ENCODE measurements at regions not wholly inside any gene's neighbourhood (a gene's known extent, or its start where the extent isn't known, plus 50 kb on each side); places are given as distances from the start of the nearest gene placed in this dataset.
"Not testable (repeated sequence)": the region's sequence is repeated elsewhere in the genome, so short reads cannot be mapped to it uniquely, and the experiment has no call there.

DNA sequence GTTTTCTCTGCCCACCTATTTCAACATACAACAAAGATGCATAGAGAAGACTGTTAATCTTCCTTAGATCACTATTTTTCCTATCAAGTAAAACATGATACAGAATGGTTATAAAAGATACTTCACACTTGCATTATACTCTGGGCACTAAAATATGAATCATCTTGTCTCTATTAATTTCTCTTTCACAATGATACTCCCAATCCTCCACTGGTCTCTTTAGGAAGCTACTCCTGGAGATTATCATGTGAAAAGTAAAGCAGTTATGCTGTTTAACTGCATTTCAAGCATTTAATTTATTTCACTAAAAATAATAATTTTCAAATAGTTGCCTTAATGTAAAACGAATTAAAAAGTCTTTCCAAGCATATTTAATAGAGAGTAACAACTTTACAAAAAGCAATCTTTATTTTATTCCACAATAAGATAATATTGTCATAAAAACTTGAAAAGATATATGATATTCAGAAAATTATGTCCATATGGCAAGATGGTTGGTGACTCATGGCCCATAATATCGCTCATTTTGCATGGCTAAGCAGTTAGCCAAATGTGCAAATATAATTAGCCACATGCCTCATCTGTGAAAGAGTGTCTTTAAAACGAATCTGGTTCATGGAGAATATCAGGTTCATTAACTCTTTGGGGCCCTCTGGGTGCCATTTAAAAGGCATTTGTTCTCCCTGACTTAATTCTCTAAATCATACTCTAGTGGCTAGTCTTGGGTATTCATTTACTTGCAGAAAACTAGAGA, 1569.0 kb upstream of the B3GALT2 start:
- DNase-seq, result no peak

DNA sequence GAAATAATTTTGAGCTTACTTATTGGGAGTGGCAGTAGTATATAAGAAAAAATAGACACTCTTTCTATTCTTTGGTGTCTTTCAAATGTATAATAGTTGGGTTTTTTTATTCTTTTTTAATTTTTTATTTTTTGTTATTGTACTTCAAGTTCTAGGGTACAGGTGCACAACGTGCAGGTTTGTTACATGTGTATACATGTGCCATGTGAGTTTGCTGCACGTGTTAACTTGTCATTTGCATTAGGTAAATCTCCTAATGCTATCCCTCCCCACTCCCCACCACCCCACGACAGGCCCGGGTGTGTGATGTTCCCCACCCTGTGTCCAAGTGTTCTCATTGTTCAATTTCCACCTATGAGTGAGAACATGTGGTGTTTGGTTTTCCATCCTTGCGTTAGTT, 1552.4 kb upstream of the B3GALT2 start:
- DNase-seq, result not testable (repeated sequence)

DNA sequence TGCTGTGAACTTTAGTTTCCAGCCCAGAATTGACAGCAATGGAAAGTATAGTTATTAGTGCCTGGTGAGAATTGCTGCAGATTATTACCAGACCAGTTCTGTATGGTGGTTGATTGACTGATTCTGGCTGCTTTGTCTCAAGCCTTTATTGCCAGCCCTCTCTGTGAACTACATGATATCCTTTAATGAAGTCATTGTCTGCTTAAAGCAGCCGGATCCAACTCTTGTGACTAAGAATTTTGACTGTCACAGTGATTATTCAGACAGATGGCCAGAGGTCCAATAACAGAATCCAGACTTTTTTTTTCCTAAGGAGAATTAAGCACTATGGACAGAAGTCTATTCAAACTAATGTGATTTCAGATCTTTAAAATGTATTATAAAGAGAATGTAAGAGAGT, 1548.6 kb upstream of the B3GALT2 start:
- no peak for DNase-seq

DNA sequence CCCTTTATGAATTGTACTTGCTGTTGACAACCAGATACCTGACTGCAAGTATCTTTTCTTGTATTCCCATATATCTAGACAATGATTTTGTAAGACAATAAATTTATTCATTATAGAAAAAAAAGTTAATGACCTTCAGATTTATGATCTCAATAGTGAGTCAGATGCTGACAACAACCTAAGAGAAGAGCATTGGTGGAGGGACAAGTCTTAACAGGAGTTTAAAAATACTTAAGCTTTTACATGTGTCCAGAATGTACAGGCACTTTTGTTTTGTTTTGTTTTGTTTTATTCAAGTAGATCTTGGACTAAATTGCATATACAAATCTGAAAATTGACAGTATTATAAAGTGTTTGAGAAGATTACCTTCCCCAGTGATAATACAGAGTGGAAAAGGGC, 1544.6 kb upstream of the B3GALT2 start:
- no peak for DNase-seq

DNA sequence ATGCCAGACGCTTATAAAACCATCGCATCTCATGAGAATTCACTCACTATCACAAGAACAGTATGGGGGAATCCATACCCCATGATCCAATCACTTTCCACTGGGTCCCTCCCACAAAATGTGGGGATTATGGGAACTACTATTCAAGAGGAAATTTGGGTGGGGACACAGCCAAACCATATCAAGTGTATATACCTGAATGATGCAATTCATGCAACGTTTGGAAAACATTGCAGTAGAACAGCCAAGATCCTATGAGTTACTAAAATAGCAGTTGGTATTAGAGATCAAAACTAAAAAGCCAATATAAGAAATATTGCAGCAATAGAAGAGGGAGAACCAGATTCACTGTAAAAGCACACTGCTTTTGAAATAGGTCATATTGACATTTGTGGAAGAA, 1543.9 kb upstream of the B3GALT2 start:
- no peak for DNase-seq

DNA sequence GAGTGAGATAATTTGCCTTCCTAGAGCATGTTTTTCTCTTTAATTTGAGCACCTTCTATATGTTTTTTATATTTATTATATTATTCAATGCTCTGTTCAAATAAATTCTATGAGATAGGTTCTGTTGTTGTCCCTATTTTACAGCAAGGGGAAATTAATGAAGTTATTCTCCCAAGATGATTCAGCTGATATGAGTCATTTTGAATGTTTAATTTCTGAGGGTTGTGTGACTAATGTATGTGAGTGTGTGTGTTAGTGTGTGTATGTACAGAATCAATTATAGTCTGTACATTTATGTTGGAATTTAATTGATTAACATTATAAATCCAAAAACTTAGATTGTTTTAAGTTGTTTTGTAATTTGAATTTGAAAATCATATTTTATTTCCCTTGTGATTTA, 1536.7 kb upstream of the B3GALT2 start:
- DNase-seq, result no peak

DNA sequence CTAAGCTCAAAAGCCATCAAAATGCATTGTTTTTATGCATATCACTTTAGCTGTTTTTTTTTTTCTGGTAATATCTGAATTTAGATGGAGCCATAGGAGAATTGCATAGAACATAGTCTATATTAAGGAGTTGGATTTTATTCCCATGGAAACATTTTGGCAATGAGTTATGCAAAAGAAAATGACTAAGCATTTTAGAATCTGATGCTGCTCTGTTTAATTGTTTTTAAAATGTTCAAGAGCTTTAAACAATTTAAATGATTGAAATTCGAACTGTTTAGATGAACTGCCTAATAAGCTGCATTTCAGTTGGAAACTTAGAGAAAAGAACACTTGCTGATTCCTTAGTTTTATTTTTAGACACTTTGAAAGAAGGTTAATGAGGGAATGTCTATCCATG, 1531.5 kb upstream of the B3GALT2 start:
- DNase-seq, result no peak

DNA sequence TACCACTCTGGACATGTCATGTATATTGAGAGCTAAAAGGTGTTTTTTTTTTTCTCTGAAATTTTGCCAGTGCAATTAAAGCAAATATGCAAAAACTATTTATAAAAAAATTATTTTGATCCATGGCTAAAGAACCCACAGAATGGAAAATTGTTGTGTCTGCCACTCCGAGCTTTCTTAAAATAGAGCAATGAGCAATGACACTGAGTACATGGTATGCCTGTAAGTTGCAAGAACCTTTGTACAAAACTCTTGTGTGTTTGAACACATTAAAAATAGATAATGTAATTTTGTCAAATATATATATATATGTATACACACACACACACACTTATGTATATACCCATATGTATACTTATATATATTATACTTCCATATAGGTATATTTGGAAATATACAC, 1530.9 kb upstream of the B3GALT2 start:
- no peak for DNase-seq

DNA sequence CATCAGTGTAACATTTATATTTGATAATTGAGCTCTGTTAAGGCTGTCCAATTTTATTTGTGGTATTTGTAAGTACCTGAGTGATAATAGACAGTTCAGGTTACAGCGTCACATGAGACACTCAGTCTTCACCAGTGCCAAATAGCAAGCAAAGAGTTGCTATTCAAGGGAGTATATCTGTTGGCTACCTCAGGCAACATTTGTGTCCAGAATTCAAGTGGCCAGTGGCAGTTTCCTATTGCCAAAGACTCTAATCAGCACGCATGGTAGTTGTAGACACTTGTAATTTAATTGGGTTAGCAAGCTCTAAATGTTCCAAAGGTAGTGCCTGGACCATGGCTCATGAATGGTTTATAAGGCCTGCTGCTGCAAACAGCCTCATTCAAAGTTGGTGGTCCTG, 1524.3 kb upstream of the B3GALT2 start:
- DNase-seq, result no peak

DNA sequence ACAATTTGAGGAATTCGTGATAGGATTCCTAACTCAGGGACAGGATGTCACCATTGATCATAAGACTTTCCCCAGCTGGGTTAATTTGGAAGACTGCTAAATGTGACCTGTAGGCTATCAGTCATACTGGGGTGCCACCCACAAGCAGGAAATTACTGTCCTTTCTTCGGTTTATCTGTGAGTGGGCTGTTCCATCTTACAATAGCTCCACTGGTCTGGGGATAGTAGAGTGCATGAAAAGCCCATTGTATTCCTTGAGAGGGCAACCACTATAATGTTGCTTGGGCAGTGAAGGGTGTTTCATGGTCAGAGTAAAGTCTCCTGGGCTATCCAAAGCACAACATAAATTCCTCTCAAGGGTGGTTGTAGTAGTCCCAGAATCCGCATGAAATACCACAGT, 1523.0 kb upstream of the B3GALT2 start:
- no peak for DNase-seq

DNA sequence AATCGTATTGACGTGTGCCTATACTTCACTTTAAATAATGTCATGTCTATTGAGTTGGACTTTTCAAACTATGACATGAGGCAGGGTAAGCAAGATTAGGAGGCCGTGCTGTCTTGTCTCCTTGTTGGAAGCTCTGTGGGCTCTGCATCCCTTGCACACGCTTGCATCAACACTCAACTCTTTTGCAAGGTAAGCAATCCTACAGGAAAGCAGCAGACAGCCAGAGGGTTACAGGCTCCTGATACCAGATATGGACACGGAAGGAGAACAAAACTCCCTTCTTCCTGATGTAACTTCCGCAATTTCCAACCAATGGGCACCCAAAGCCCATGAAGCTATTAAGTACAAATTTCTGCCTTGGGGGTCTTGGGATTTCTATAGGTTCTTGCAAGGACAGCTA, 1520.7 kb upstream of the B3GALT2 start:
- DNase-seq, result no peak

DNA sequence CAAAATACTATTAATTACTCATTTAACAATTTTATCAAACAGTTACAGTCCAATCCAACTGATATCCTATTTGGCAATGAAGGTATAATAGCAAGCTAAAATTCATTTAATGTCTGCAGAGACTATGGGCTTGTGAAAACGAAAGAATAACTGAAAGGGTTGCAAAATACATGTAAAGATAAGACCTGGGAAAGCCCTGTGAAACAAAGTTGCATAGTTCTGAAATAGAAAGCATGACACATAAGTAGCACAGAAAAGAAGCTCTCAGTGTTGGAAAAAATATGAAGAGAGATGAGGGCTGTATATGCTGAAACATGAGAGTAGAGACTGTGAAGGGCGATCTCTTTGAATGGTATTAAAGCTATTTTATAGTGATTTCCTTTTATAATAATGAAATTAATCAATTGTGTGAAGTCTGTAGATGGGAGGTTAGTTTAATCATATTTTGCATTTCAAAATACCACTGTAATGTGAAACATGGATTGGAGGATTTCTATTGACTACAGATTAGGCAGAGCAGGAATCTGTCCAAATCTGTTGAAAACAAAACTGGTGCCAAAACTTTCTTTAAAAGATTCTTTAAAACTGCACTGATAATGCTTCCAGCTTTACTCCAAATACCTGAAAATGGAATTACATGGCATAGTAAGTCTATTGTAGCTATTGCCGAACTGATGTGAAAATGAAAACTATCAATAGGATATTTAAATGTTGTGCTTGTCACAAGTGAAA, 1518.9 kb upstream of the B3GALT2 start:
- DNase-seq, result no peak

DNA sequence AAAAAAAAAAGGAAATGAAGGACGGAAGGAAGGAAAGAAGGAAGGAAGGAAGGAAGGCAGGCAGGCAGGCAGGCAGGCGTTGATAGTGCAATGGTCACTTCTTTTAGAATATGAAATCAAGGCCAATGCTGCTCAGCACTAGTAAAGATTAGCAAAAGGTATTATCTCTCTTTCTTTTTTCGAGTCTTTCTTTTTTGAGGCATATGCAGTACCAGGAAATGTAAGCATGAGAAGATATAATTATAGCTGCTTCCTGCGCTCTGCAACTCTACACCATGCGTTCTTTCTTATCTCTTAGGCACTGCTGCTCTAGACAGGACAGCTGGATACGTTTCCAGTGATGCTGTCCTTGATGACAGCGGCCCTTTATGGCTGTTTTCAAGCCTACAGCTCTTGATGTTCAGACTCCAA, 1512.5 kb upstream of the B3GALT2 start:
- no peak for DNase-seq

DNA sequence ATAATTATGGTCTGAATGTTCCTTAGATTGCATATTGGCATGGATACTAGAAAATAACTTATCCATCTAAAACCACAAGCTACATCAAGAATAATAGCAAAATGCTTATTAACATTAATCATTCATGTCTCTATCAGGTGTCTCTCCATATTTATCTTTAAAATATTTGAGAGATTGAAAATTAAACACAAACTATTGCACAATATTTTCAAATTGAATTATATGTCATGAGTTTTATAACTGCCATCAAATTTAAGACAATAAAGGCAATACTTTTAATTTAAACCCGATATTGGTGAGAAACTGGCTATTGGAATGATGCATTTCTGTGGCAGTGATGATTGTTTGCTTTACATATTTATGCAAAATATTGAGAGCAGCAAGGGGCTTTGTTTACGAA, 1506.8 kb upstream of the B3GALT2 start:
- DNase-seq, result no peak

DNA sequence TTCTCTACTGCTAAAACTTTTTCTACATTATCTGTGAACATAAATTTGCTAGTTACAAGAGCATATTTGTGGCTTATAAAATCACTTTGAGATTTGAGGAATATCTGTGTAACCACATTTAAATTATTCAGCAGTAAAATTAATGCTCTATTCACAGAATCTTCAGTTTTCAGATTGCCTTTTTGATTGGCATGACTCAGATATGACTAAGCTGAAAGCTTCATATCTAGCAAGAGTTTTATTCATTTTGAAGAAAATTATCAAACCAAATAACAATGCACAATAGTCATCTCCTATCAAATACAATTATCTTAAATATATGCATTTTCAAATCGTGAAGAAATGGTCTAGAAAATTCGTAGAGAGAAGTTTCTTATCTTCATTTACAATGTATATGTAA, 1498.2 kb upstream of the B3GALT2 start:
- no peak for DNase-seq

DNA sequence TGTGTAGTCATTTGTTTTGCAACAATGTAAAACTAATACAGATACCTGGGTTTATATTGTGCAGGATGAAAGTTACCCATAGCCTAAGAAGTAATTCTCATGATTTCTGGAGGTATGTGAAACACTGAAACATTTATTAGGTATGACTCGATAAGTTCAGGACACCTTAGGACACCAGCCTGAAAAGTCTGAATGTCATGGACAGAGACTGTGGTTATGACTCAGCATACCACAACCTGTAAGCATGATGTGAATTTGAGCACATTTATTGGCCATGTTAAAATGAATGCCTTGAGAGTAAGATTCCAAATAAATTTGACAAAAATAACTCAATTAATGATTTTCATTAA, 1471.7 kb upstream of the B3GALT2 start:
- DNase-seq, result no peak

DNA sequence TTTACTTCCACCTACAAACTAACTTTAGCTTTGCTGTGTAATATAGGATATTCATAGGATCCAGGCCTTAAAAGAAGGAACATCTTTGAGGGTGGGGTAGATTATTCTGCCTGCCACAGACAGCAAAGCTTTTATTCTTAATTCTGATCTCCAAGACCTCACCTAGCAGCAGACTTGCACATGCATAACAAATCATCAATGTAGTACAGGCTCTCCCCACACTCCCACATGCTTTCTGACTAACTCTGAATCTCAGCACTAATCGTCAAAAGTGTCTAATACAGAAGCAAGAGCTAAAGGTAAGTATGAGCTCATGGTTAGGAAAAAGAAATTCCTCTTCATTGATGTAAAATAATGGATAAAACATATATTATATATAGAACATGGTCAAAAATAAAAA, 1468.5 kb upstream of the B3GALT2 start:
- no peak for DNase-seq

DNA sequence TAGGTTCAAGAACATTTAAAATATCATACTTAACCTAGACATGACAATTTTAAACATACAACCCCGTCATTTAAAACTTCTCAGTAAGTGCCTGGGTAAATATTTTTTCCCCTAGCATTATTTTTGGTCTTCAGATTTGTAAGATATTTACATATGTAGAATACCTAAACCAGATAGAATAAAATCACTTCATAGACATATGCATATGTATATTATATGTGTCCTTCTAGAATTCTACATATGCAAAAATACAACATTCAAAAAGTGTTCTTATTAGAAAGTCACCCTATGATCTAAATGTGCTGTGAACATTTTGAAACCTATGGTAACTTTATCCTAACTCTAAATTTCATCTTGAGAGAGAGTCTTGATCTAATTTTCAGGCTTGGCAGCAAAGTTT, 1467.0 kb upstream of the B3GALT2 start:
- no peak for DNase-seq

DNA sequence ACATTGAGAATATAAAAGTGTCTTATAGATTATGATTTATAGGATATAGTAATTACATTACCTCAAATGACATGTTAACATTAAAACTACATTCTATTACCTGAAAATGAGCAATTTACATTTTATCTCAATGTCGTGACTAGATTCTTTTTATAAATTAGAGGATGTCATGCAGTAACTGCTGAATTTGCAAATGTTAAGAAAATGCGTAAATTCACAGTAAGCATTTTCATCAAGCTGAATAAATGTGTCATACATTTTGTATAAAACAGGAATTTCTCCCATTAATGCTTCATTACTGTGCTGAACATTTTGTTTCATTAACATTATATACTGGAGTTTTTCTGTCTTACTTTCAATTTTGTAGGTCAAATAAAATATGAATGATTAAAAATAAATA, 1460.7 kb upstream of the B3GALT2 start:
- no peak for DNase-seq

DNA sequence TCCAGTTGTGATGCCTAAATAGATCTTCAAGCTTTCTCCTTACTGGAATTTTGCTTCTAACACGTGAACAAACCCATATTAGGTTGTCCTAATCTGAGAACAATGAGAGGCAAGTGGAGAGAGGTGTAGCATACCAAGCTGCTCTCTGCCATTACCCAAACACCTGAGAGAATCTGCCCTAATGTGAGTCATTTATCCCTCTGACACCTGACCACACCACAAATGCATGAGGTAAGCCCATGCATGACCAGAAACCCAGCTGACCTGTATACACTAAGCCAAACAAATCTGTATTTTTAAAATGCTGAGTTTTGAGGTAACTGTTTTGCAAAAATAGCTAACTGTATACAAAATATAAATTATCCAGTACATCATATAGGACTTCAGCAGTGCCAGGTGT, 1458.1 kb upstream of the B3GALT2 start:
- DNase-seq, result no peak

DNA sequence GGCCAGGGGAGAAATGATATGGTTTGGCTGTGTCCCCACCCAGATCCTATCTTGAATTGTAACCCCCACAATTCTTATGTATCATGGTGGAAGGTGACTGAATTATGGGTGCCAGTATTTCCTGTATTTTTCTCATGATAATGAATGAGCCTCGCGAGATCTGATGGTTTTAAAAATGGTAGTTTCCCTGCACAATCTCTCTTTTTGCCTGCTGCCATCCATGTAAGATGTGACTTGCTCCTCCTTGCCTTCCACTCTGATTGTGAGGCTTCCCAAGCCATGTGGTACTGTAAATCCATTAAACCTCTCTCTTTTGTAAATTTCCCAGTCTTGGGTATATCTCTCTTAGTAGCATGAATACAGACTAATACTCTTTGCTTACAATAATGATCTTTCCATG, 1453.9 kb upstream of the B3GALT2 start:
- DNase-seq, result no peak

DNA sequence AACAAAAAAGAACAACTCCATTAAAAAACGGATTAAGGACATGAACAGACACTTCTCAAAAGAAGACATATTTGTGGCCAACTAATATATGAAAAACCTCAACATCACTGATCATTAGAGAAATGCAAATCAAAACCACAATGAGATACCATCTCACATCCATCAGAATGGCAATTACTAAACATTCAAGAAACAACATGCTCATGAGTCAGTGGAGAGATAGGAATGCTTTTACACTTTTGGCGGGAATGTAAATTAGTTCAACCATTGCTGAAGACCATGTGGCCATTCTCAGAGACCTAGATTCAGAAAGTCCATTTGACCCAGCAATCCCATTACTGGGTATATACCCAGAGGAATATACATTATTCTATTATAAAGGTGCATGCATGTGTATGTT, 1442.6 kb upstream of the B3GALT2 start:
- DNase-seq, result no peak

DNA sequence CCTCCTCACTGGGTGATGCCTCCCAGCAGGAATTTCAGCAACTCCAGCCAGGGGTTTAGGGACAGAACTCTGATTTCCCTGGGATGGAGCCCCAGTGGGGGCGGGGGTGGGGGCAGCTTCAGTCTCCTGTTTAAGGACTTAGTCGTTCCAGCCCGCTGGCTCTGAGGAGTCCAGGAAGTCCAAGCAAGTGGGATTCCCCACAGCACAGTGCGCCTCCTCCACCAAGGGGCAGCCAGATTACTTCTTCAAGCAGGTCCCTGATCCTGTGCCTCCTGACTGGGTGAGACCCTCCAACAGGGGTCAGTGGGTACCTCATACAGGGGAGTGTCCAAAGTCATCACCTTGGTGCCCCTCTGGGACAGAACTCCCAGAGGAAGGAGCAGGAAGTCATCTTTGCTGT, 1438.4 kb upstream of the B3GALT2 start:
- no peak for DNase-seq

DNA sequence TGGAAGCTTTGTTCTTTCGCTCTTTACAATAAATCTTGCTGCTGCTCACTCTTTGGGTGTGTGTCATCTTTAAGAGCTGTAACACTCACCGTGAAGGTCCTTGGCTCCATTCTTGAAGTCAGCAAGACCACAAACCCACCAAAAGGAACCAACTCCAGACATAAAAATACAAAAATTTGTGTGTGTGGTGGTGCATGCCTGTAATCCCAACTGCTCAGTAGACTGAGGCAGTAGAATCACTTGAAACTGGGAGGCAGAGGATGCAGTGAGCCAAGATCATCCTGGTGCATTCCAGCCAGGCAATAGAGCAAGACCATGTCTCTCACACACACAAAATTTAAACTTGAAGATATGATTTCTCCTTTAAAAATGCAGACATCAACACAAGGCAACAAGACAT, 1431.7 kb upstream of the B3GALT2 start:
- no peak for DNase-seq

DNA sequence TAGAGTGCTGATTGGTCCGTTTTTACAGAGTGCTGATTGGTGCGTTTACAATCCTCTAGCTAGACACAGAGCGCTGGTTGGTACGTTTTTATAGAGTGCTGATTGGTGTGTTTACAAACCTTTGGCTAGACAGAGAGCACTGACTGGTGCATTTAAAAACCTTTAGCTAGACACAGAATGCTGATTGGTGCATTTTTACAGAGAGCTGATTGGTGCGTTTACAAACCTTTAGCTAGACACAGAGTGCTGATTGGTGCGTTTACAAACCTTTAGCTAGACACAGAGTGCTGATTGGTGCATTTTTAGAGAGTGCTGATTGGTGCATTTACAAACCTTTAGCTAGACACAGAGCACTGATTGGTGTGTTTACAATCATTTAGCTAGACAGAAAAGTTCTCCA, 1430.9 kb upstream of the B3GALT2 start:
- not testable (repeated sequence) for DNase-seq

All from activated CD8-positive, alpha-beta memory T cell treated with anti-CD3 and anti-CD28 coated beads, Interleukin-2, amount 50 U/mL, for 4 hours (primary cell).